ENCODE measurements at regions not wholly inside any gene's neighbourhood (a gene's known extent, or its start where the extent isn't known, plus 50 kb on each side); places are given as distances from the start of the nearest gene placed in this dataset.

GRCh38 chr2:2707206-2707991 lies 376.3 kb upstream of the MYT1L start:
- Histone ChIP-seq H3K9me3 (no peaks in the 10 kb centered on the region), H3K27ac (no peak overlapping the region), H3K27me3 (no peaks in the 10 kb centered on the region), H3K4me3 (no peak overlapping the region), H3K4me1 (no peaks in the 10 kb centered on the region), H3K36me3 (no peaks in the 10 kb centered on the region)
- TF ChIP-seq POLR2AphosphoS5 (IDR thresholded peaks at IDR 0.05) (no peak), EP300 (IDR thresholded peaks at IDR 0.05; ENCODE audit: low read depth) (no peak), CTCF (IDR thresholded peaks at IDR 0.05) (no peak), POLR2A (IDR thresholded peaks at IDR 0.05) (no peak)
- no peak for DNase-seq
- 50 to 71% methylated on average over 2 to 19 of the region's 19 CpGs for WGBS, 2 donors (ENCODE audit: low coverage in 1 of 2)
- in situ Hi-C loops (cut with MboI; ENCODE audit: low pct_ligation_motif_present in 1 of 4, low pct_unique_long_range_greater_than_20kb in 1 of 4, low sequenced_read_pairs in 3 of 4), result no loop called here
- intact Hi-C loops (cut with DNase I; ENCODE audit: low total_unique reads), result no loop called here

GRCh38 chr2:2706306-2706705 lies 375.2 kb upstream of the MYT1L start:
- Histone ChIP-seq H3K4me1 (no peaks in the 10 kb centered on the region), H3K27me3 (no peaks in the 10 kb centered on the region), H3K27ac (no peak overlapping the region), H3K4me3 (no peak overlapping the region), H3K36me3 (no peaks in the 10 kb centered on the region), H3K9me3 (no peaks in the 10 kb centered on the region)
- in situ Hi-C loops (cut with MboI; ENCODE audit: low pct_ligation_motif_present in 1 of 4, low pct_unique_long_range_greater_than_20kb in 1 of 4, low sequenced_read_pairs in 3 of 4) (no loop called here), intact Hi-C loops (cut with DNase I; ENCODE audit: low total_unique reads) (no loop called here)
- no peak for DNase-seq
- 63% methylated on average over 9 of the region's 10 CpGs; no CpG with 5 or more reads in 1 of the 2 donors for WGBS, 2 donors (ENCODE audit: low coverage in 1 of 2)
- TF ChIP-seq CTCF (IDR thresholded peaks at IDR 0.05), result no peak
- no peak for TF ChIP-seq POLR2A (IDR thresholded peaks at IDR 0.05)
- TF ChIP-seq POLR2AphosphoS5 (IDR thresholded peaks at IDR 0.05), result no peak
- TF ChIP-seq EP300 (IDR thresholded peaks at IDR 0.05; ENCODE audit: low read depth), result no peak

GRCh38 chr2:2705871-2706270 lies 374.8 kb upstream of the MYT1L start:
- Histone ChIP-seq H3K4me3 (no peak overlapping the region), H3K9me3 (no peaks in the 10 kb centered on the region), H3K36me3 (no peaks in the 10 kb centered on the region), H3K4me1 (no peaks in the 10 kb centered on the region), H3K27ac (no peak overlapping the region), H3K27me3 (no peaks in the 10 kb centered on the region)
- 77 to 92% methylated on average over 2 to 10 of the region's 10 CpGs for WGBS, 2 donors (ENCODE audit: low coverage in 1 of 2)
- DNase-seq, result no peak
- TF ChIP-seq EP300 (IDR thresholded peaks at IDR 0.05; ENCODE audit: low read depth) (no peak), POLR2A (IDR thresholded peaks at IDR 0.05) (no peak), CTCF (IDR thresholded peaks at IDR 0.05) (no peak), POLR2AphosphoS5 (IDR thresholded peaks at IDR 0.05) (no peak)
- in situ Hi-C loops (cut with MboI; ENCODE audit: low pct_ligation_motif_present in 1 of 4, low pct_unique_long_range_greater_than_20kb in 1 of 4, low sequenced_read_pairs in 3 of 4) (no loop called here), intact Hi-C loops (cut with DNase I; ENCODE audit: low total_unique reads) (no loop called here)

- TF ChIP-seq POLR2AphosphoS5 (IDR thresholded peaks at IDR 0.05) (no peak), CTCF (IDR thresholded peaks at IDR 0.05) (no peak), POLR2A (IDR thresholded peaks at IDR 0.05) (no peak), EP300 (IDR thresholded peaks at IDR 0.05; ENCODE audit: low read depth) (no peak)
- intact Hi-C loops (cut with DNase I; ENCODE audit: low total_unique reads), result no loop called here
These were observed 373.5 kb upstream of the MYT1L start for GRCh38 chr2:2704428-2705090.

More at GRCh38 chr2:2704428-2705090, 373.5 kb upstream of the MYT1L start:
- Histone ChIP-seq H3K36me3 (no peaks in the 10 kb centered on the region), H3K4me1 (no peaks in the 10 kb centered on the region), H3K27ac (no peak overlapping the region), H3K9me3 (no peaks in the 10 kb centered on the region), H3K27me3 (no peaks in the 10 kb centered on the region), H3K4me3 (no peak overlapping the region)
- in situ Hi-C loops (cut with MboI; ENCODE audit: low pct_ligation_motif_present in 1 of 4, low pct_unique_long_range_greater_than_20kb in 1 of 4, low sequenced_read_pairs in 3 of 4), result no loop called here
- 27 to 72% methylated on average over 2 to 13 of the region's 13 CpGs for WGBS, 2 donors (ENCODE audit: low coverage in 1 of 2)
- DNase-seq, result no peak
